GM19452 (cell line): ENCODE measurements at regions not wholly inside any gene's neighbourhood (a gene's known extent, or its start where the extent isn't known, plus 50 kb on each side); places are given as distances from the start of the nearest gene placed in this dataset.
"Not testable (repeated sequence)": the region's sequence is repeated elsewhere in the genome, so short reads cannot be mapped to it uniquely, and the experiment has no call there.

Experiments
- ATAC-seq: cut with Tn5 transposase; IDR thresholded peaks from one replicate; pipeline ENCODE4 v1.9.1; 2021; ENCODE audit not compliant: unreplicated experiment

- ATAC-seq: not testable (repeated sequence)
These were observed 344.7 kb upstream of the CLEC14A start for GRCh38 chr14:38600572-38600971.

- no peak for ATAC-seq
These were observed 337.6 kb upstream of the CLEC14A start for GRCh38 chr14:38593476-38593875.

- no peak for ATAC-seq
These were observed 337.0 kb upstream of the CLEC14A start for GRCh38 chr14:38592764-38593442.

GRCh38 chr14:38589747-38590350 lies 334.0 kb upstream of the CLEC14A start:
- no peak for ATAC-seq

GRCh38 chr14:38583471-38583870 lies 327.6 kb upstream of the CLEC14A start:
- no peak for ATAC-seq

- no peak for ATAC-seq
These were observed 322.4 kb upstream of the CLEC14A start for GRCh38 chr14:38578278-38578681.

- ATAC-seq: no peak
These were observed 311.8 kb upstream of the CLEC14A start for GRCh38 chr14:38567703-38568102.

- ATAC-seq: no peak
These were observed 305.8 kb upstream of the CLEC14A start for GRCh38 chr14:38561657-38562056.

- ATAC-seq: no peak
These were observed 303.8 kb upstream of the CLEC14A start for GRCh38 chr14:38559711-38560110.

GRCh38 chr14:38557391-38557790 lies 301.5 kb upstream of the CLEC14A start:
- not testable (repeated sequence) for ATAC-seq

- no peak for ATAC-seq
These were observed 300.4 kb upstream of the CLEC14A start for GRCh38 chr14:38556252-38556651.

- ATAC-seq: no peak
These were observed 298.1 kb upstream of the CLEC14A start for GRCh38 chr14:38554026-38554425.

- ATAC-seq: no peak
These were observed 297.7 kb upstream of the CLEC14A start for GRCh38 chr14:38553586-38553985.

- ATAC-seq: no peak
These were observed 293.7 kb upstream of the CLEC14A start for GRCh38 chr14:38549564-38549963.

GRCh38 chr14:38547961-38548490 lies 292.1 kb upstream of the CLEC14A start:
- ATAC-seq: no peak

GRCh38 chr14:38546932-38547551 lies 291.1 kb upstream of the CLEC14A start:
- ATAC-seq: no peak

- ATAC-seq: no peak
These were observed 288.9 kb upstream of the CLEC14A start for GRCh38 chr14:38544776-38545175.

GRCh38 chr14:38543851-38544250 lies 288.0 kb upstream of the CLEC14A start:
- not testable (repeated sequence) for ATAC-seq

GRCh38 chr14:38538053-38538452 lies 282.2 kb upstream of the CLEC14A start:
- ATAC-seq: not testable (repeated sequence)

GRCh38 chr14:38536376-38537038 lies 280.6 kb upstream of the CLEC14A start:
- no peak for ATAC-seq

GRCh38 chr14:38528582-38528981 lies 272.7 kb upstream of the CLEC14A start:
- ATAC-seq: no peak

GRCh38 chr14:38527502-38527878 lies 271.6 kb upstream of the CLEC14A start:
- no peak for ATAC-seq
